ENCODE measurements at regions not wholly inside any gene's neighbourhood (a gene's known extent, or its start where the extent isn't known, plus 50 kb on each side); places are given as distances from the start of the nearest gene placed in this dataset.
A peak's percentile ranks its signal among the peaks of the same experiment; 100 is the strongest.

DNA sequence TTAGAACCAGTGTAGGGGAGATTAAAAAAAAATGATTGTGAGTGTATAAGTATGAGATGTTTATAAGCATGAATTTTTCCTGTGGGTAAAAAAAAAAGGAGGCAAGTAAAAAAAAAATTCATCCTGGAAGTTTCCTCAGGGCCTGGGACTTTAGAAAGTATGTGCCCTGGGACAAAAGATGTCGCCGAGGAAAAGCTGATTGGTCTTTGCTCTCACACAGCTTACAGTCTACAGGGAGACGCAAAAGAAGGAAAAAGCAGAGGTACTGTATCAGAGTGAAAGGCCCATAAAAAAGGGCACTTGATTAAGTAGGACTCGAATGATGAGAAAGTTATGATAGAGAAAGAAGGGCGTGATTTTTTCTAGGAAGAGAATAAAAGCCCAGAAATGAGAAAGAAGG is 501.4 kb upstream of the MEF2C start:
- Histone ChIP-seq H3K9ac (ENCODE audit: low read length) (no peak overlapping the region), H3K4me2 (ENCODE audit: low read length) (no peak overlapping the region), H3K36me3 (ENCODE audit: low read depth, low read length) (no peaks in the 10 kb centered on the region), H4K20me1 (ENCODE audit: low read length) (no peaks in the 10 kb centered on the region), H2AFZ (ENCODE audit: low read length) (no peak overlapping the region), H3K4me3 (ENCODE audit: low read length) (no peak overlapping the region), H3K4me1 (ENCODE audit: insufficient read depth, low read length) (no peaks in the 10 kb centered on the region), H3K27ac (ENCODE audit: low read length) (no peak overlapping the region), H3K9me3 (ENCODE audit: low read length) (no peaks in the 10 kb centered on the region), H3K79me2 (ENCODE audit: low read length) (no peaks in the 10 kb centered on the region), H3K27me3 (ENCODE audit: low read length) (no peaks in the 10 kb centered on the region), H3F3A (ENCODE audit: low read length, unreplicated experiment) (no peaks in the 10 kb centered on the region), H3K9me2 (replicated peaks; ENCODE audit: low read length) (no peaks in the 10 kb centered on the region)
- intact Hi-C loops (cut with micrococcal nuclease), result no loop called here
- ATAC-seq (no peak), DNase-seq (no peak)
- ChIA-PET POLR2A (ENCODE audit: unreplicated experiment) (no interaction called here), CTCF (no interaction called here)
- TF ChIP-seq EZH2phosphoT487 (IDR thresholded peaks at IDR 0.05; ENCODE audit: borderline replicate concordance, low read length) (no peak), EZH2 (IDR thresholded peaks at IDR 0.05; ENCODE audit: low read length, unreplicated experiment) (no peak)
- TF ChIP-seq, protein P1, sequence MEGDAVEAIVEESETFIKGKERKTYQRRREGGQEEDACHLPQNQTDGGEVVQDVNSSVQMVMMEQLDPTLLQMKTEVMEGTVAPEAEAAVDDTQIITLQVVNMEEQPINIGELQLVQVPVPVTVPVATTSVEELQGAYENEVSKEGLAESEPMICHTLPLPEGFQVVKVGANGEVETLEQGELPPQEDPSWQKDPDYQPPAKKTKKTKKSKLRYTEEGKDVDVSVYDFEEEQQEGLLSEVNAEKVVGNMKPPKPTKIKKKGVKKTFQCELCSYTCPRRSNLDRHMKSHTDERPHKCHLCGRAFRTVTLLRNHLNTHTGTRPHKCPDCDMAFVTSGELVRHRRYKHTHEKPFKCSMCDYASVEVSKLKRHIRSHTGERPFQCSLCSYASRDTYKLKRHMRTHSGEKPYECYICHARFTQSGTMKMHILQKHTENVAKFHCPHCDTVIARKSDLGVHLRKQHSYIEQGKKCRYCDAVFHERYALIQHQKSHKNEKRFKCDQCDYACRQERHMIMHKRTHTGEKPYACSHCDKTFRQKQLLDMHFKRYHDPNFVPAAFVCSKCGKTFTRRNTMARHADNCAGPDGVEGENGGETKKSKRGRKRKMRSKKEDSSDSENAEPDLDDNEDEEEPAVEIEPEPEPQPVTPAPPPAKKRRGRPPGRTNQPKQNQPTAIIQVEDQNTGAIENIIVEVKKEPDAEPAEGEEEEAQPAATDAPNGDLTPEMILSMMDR (conservative IDR thresholded peaks at IDR 0.05; ENCODE audit: low read depth, low read length), result no peak
- no TSS peak for BruUV-seq (replicated peaks)

- ATAC-seq (no peak), DNase-seq (no peak)
- no peak overlapping the region for H3K27ac ChIP-seq (ENCODE audit: low read length)
- no peaks in the 10 kb centered on the region for H3K9me3 ChIP-seq (ENCODE audit: low read length)
- no peak overlapping the region for H2AFZ ChIP-seq (ENCODE audit: low read length)
- CTCF ChIA-PET, result interaction anchor here (0.7 kb wide), 1 partner anchor 152 kb away, joined by 5 read pairs; no protein-coding TSS in a partner anchor
- H3K27me3 ChIP-seq (ENCODE audit: low read length), result no peaks in the 10 kb centered on the region
- H3K4me2 ChIP-seq (ENCODE audit: low read length), result no peak overlapping the region
- no peaks in the 10 kb centered on the region for H3K36me3 ChIP-seq (ENCODE audit: low read depth, low read length)
- no peaks in the 10 kb centered on the region for H3F3A ChIP-seq (ENCODE audit: low read length, unreplicated experiment)
- POLR2A ChIA-PET (ENCODE audit: unreplicated experiment), result no interaction called here
- no peak for TF ChIP-seq EZH2 (IDR thresholded peaks at IDR 0.05; ENCODE audit: low read length, unreplicated experiment)
- TF ChIP-seq, protein P1 (conservative IDR thresholded peaks at IDR 0.05; ENCODE audit: low read depth, low read length), result no peak
- no peak for TF ChIP-seq EZH2phosphoT487 (IDR thresholded peaks at IDR 0.05; ENCODE audit: borderline replicate concordance, low read length)
- H3K4me3 ChIP-seq (ENCODE audit: low read length), result no peak overlapping the region
- no TSS peak for BruUV-seq (replicated peaks)
- H4K20me1 ChIP-seq (ENCODE audit: low read length), result no peaks in the 10 kb centered on the region
- no peaks in the 10 kb centered on the region for H3K9me2 ChIP-seq (replicated peaks; ENCODE audit: low read length)
- intact Hi-C loops (cut with micrococcal nuclease), result no loop called here
- no peaks in the 10 kb centered on the region for H3K79me2 ChIP-seq (ENCODE audit: low read length)
- 0 out of 2 replicates have a peak, but pooled peaks cover 6% of the 10 kb centered on the region for H3K4me1 ChIP-seq (ENCODE audit: insufficient read depth, low read length)
- no peak overlapping the region for H3K9ac ChIP-seq (ENCODE audit: low read length)
Observed at GRCh38 chr5:89380635-89381034, 497.7 kb upstream of the MEF2C start.

DNA sequence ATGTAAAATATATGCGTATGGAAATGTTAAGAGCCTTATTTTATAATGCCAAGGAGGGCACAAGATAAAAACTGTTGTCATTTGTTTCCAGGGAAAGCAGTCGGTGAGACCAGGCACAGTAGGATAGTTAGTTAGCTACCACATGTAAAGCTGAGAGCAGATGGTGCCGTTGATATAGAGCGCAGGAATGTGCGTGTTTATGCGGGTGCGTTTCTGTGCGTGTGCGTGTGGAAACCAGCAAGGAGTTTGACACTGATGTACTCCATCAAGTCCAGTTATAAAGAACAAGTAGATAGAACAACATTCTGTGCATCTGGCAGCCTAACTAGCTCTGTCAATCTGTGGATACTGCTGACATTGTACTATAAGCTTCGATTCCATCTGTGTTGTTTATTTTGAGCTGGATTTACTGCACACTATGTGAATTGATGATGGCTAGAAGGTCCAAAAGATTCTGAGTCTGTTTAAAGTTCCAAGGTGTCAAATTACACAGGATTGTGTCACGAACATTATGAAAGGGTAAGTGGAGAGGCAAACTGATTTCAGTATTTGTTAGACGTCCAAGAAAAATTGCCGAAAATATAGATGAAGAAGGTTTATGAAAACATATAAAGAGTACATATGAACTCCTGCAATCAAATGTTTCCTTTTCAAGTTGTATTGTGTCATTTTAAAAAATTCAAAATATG is 494.9 kb upstream of the MEF2C start:
- intact Hi-C loops (cut with micrococcal nuclease), result no loop called here
- Histone ChIP-seq H4K20me1 (ENCODE audit: low read length) (no peaks in the 10 kb centered on the region), H3K27me3 (ENCODE audit: low read length) (no peaks in the 10 kb centered on the region), H3K27ac (ENCODE audit: low read length) (no peak overlapping the region), H3K4me3 (ENCODE audit: low read length) (no peak overlapping the region), H3F3A (ENCODE audit: low read length, unreplicated experiment) (no peaks in the 10 kb centered on the region), H2AFZ (ENCODE audit: low read length) (no peak overlapping the region), H3K9me2 (replicated peaks; ENCODE audit: low read length) (no peaks in the 10 kb centered on the region), H3K9me3 (ENCODE audit: low read length) (no peaks in the 10 kb centered on the region), H3K79me2 (ENCODE audit: low read length) (no peaks in the 10 kb centered on the region), H3K4me1 (ENCODE audit: insufficient read depth, low read length) (0 out of 2 replicates have a peak, but pooled peaks cover 6% of the 10 kb centered on the region), H3K4me2 (ENCODE audit: low read length) (no peak overlapping the region), H3K9ac (ENCODE audit: low read length) (no peak overlapping the region), H3K36me3 (ENCODE audit: low read depth, low read length) (no peaks in the 10 kb centered on the region)
- ATAC-seq (no peak), DNase-seq (peak; percentile 5)
- POLR2A ChIA-PET (ENCODE audit: unreplicated experiment), result interaction anchor here (0.5 kb wide), 1 partner anchor 62 kb away, joined by 3 read pairs; no protein-coding TSS in a partner anchor
- no TSS peak for BruUV-seq (replicated peaks)
- TF ChIP-seq, protein P1 (conservative IDR thresholded peaks at IDR 0.05; ENCODE audit: low read depth, low read length), result no peak
- TF ChIP-seq EZH2phosphoT487 (IDR thresholded peaks at IDR 0.05; ENCODE audit: borderline replicate concordance, low read length) (no peak), EZH2 (IDR thresholded peaks at IDR 0.05; ENCODE audit: low read length, unreplicated experiment) (no peak)
- CTCF ChIA-PET, result no interaction called here

Measured in PC-3 (cell line).